ENCODE measurements at regions not wholly inside any gene's neighbourhood (a gene's known extent, or its start where the extent isn't known, plus 50 kb on each side); places are given as distances from the start of the nearest gene placed in this dataset.

DNA sequence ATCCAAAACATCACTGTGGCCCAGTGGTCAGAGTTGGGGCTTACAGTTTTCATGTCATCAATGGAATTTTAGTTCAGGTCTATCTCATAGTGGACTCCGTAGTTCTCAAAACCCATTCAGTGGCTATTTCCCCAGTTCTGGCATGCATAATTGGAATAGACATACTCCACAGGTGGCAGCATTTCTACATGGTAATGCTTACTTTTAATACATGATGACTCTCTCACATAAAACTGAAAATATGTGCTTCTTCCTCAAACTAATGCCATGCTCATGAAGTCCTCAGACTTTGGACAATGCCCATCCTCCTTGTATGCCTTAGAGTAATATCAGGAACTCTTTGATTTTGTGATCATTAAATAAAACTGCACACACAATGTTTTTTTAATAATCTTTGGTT is 857.4 kb upstream of the GOT2 start:
- TF ChIP-seq EZH2phosphoT487 (IDR thresholded peaks at IDR 0.05; ENCODE audit: insufficient read depth, low read depth) (no peak), EZH2 (IDR thresholded peaks at IDR 0.05; ENCODE audit: insufficient read depth, poor library complexity, severe bottlenecking) (no peak)
